GM21367 (cell line): ENCODE measurements at regions not wholly inside any gene's neighbourhood (a gene's known extent, or its start where the extent isn't known, plus 50 kb on each side); places are given as distances from the start of the nearest gene placed in this dataset.
"Not testable (repeated sequence)": the region's sequence is repeated elsewhere in the genome, so short reads cannot be mapped to it uniquely, and the experiment has no call there.

ENCODE experiments used
- ATAC-seq: cut with Tn5 transposase; IDR thresholded peaks from one replicate; pipeline ENCODE4 v1.9.1; 2021; ENCODE audit not compliant: unreplicated experiment

DNA sequence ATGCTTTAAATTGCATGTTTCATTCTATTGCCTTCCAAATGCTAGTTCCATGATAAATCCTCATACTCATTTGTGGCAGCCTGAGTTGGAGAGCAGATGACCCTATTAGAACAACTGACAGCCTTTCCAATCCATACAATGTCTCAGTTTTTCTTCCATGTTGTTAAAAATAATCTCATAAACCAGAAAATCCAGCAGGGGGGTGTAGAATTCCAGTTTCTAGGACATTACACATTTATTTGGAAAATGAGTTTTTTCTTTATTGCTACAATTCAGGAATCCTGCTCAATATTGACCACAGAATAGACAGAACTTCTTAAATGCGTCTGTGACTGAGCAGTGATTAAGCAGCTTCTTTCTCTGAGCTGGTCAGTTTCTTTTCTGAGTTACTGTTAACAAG, 174.2 kb upstream of the ATP10A start:
- no peak for ATAC-seq

DNA sequence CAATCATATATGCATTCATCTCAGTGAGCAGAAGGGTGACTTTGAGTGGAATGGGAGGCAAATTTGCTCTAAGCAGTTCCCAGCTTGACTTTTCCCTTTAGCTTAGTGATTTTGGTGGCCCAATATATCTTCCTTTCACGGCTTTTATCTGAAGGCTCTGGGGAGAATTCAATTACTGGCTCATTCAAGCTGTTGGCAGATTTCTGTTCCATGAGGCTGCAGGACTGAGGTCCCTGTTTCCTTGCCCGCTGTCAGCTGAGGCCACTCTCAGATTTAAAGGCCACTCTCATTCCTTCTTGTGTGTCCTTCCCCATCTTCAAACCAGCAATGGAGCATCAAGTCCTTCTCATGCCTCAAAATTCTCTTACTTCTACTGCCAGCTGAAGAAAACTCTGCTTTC, 170.4 kb upstream of the ATP10A start:
- ATAC-seq, result no peak

DNA sequence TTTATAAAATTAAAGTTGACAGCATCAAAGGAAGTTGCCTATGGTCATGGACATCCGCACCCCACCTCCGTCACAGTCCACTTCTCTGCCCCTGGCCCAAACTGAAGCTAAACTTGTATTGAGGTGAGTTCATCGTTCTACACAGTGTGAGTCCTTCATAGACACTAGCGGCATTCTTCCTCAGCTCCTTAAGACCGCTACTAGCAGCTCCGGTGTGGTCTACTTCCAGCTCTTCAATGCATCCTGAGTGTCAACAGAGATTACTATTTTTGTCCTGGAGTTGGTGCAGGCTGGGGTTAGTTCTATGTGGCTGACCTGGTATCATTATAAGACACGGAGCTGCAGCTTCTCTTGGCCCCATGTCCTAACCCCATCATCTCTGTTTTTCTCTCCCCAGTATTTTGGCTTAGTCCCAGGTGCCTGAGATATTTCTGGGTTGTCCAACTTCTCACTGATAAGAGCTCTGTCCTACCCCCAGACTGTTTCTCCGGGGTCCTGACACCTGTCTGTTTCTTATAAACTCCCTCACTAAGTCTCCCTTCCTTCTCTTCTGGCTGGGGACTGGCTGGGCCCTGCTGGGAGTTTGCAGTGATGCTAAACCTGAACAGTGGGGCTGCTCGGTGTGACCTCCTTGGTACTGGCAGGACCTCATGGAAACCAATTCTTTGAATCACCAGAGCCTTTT, 169.2 kb upstream of the ATP10A start:
- ATAC-seq, result no peak

DNA sequence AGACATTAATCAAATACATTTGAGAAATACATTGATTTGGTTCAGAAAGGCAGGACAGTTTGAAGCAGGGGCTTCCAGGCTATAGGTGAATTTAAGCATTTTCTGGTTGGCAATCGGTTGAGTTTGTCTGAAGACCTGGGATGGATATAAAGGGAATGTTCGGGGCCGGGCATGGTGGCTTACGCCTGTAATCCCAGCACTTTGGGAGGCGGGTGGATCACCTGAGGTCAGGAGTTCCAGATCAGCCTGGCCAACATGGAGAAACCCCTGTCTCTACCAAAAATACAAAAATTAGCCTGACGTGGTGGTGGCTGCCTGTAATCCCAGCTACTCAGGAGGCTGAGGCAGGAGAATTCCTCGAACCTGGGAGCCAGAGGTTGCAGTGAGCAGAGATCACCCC, 166.5 kb upstream of the ATP10A start:
- ATAC-seq, result not testable (repeated sequence)

DNA sequence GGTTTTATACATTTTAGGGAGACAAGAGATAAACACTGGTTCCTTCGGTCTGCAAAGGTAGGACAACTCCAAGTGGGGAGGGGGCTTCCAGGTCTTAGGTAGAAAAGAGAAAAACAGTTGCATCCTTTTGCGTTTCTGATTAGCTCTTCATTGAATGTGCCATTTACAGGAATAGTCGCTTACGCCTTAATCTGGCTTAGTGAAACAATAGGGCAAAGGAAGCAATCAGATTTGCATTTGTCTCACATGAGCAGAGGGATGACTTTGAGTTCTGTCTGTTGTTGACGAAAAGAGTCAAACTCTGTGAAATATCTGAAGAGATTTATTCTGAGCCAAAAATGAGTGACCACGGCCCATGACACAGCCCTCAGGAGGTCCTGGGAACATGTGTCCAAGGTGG, 166.0 kb upstream of the ATP10A start:
- no peak for ATAC-seq

DNA sequence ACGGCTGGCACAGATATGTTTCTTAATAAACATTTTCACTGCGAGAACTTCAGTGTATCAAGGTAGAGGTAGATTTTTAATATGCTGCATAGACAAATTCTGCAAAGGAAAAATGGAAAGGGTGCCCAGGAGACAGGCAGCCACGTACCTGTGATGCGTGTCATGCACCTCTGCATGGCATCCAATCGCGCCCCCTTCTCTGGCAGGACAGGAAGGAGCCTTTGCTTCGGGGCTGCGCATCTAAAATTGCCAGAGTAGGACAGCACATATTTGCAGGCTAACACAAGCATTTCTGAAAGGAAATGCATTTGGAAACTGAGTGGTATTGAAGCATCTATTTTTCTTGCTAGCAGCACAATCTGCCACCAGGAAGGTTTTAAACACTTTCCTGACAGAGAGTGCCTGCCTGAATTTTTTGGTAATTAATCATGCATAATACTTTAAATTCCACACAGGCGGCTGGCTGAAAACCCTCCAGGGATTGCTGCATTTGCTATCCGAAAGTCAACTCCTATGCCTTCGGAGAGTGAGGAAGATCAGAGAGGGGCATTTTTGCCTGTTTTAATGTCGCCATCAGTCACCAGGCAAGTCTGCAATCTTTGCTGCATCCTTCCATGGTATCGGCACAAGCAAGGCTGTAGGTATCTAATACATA, 165.1 kb upstream of the ATP10A start:
- no peak for ATAC-seq

DNA sequence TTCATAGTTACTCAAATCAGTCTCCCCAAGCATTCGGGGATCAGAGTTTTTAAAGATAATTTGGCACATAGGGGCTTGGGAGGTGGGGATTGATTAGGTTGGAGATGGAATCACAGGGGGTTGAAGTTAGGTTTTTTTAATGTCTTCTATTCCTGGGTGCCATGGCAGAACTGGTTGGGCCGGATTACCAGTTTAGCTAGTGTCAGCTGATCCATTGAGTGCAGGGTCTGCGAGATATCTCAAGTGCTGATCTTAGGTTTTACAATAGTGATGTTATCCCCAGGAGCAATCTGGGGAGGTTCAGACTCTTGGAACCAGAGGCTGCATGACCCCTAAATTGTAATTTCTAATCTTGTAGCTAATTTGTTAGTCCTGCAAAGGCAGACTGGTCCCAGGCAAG, 163.5 kb upstream of the ATP10A start:
- ATAC-seq, result not testable (repeated sequence)

DNA sequence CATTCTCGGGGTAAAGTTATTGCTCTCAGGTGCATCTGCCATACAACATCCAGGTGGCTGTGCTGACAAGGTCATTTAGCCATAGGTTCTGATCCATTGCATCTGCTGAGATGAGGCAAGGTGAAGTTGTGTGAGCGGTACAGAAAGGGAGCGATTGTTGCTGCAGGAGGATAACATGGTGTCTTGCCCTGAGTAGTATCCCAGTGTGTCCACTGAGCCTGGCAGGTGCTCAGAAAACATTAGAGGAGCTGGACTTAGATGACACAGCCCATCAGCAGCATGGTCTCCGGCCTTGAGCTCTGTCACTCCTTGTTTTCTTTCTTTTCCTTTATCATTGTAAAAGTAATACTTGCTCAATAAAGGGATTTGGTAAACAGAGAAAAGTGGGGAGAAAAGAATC, 161.1 kb upstream of the ATP10A start:
- no peak for ATAC-seq

DNA sequence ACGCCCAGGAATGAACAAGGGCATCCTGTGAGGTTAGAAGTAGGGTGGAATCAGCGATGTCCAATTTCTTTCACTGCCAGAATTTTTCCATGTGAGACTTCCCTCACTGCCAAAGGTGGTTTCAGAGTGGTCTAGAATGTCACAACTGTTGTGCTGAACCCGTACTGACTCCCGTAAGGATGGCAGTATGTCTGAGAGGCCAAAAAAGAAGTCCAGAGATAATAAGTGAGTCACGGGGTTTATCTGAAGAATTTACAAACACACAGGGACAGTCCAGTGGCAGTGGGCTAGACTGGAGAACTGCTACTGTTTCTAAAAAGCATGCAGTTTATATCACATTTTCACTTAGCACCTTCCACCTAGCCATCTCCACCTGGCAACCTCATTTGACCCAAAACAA, 160.6 kb upstream of the ATP10A start:
- no peak for ATAC-seq

DNA sequence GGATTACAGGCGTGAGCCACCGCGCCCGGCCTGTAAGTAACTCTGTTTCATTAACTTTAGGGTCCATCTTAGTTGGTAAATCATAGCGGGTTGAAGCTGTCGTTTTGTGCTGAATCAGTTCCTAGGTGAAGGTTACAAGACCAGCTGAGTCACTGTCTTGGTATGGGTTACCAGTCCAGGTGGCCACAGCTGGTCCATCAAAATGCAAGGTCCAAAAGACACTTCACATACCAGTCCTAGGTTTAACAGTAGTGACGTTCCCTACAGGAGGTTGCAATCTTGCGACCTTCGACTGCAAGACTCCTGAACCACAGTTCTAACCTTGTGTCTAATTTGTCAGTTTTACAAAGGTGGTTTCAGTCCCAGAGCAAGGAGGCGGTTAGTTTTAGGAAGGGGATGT, 160.1 kb upstream of the ATP10A start:
- ATAC-seq, result no peak

DNA sequence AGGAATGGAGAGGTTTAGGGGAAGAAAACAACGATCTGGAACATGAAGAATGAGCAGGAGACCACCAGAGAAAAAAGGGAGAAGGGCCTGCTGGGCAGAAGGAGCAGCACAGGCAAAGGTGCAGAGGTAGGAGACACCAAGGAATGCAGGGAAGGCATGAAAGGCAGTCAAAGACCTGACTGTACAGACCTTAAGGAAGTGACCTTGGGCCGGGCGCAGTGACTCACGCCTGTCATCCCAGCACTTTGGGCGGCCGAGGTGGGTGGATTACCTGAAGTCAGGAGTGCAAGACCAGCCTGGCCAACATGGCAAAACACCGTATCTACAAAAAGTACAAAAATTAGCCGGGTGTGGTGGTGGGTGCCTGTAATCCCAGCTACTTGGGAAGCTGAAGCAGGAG, 157.7 kb upstream of the ATP10A start:
- ATAC-seq, result no peak

DNA sequence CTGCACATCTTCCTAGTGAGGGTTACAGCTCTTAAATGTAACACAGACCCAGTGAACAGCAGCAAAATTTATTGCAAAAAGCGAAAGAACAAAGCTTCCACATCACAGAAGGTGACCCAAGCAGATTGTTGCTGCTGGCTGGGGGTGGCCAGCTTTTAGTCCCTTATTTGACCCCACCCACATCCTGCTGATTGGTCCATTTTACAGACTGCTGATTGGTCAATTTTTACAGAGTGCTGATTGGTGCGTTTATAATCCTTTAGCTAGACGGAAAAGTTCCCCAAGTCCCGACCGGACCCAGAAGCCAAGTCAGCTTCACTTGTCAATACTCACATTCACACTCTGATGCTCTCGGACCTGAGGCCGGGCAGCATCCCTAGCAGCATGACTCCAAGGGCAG, 154.5 kb upstream of the ATP10A start:
- no peak for ATAC-seq

DNA sequence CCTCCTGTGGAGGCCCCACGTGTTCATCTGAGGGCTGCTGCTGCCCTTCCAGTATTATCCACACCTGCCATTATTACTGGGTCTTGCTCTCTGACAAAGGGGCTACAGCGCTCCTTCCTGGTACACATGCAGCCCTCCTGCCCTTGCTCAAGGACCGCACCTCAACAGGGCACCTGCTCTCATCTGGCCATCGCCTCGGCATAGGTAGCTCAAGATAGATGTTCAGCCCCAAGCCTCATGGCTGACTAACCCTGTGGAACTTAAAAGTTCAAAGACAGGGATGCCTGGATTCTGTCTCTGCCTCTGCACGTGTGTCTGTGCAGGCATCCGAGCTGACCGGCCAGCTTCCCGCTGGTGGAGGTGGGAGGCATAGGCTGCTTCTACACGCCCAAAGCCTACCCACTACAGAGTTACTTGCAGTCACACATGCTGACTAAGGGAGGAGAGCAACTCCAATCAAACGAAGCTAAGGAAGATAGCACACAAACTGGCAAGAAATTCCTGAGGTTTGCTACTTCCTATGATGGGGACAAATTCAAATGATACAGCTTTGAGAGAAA, 152.5 kb upstream of the ATP10A start:
- no peak for ATAC-seq

DNA sequence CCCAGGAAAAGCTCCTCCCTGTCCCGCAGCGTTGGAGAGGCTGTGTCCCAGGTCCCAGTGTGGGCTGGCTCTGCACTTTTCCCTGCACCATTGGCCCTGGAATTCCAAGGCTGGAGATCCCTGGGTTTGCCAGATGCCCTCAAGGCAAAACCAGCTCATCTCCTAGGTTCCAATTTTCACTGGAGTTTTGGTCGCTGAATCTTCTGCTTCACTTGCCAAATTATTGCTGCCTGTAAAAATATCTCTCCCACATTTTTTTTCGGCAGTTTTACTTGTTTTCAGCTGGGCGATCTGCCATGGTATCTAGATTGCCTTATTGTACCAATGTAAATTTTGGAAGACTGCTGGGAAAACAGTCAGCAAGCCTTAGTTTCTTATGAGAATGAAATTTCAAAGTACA, 150.9 kb upstream of the ATP10A start:
- ATAC-seq, result no peak

DNA sequence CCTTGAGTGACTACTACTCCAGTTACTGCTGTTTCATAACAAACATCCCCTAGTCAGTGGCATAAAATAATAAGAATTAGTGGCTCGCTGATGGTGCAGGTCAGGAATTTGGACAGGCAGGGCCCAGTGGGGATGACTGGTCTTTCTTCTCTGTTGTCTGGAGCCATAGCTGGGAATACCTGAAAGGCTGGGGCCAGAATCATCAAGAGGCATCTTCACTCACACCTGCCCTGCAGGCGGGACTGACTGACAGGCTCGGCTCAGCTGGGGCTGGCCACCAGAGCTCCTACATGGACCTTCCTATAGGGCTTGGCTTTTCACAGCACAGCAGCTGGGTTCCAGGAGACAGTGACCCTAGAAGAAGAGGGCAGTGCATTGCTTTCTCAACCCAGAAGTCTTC, 148.8 kb upstream of the ATP10A start:
- no peak for ATAC-seq

DNA sequence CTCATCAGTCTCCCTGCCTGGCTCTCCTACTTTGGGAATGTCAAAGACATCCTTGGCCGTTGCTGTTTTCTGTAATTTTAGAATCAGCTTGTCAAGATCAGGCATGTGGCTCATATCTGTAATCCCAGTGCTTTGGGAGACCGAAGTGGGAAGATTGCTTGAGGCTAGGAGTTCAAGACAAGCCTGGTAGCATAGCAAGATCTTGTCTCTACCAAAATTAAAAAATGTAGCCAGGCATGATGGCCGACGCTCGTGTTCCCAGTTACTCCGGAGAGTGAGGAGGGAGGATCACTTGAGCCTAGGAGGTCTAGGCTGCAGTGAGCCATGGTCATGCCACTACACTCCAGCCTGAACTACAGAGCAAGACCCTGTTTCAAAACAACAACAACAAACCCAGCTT, 144.0 kb upstream of the ATP10A start:
- ATAC-seq, result no peak

DNA sequence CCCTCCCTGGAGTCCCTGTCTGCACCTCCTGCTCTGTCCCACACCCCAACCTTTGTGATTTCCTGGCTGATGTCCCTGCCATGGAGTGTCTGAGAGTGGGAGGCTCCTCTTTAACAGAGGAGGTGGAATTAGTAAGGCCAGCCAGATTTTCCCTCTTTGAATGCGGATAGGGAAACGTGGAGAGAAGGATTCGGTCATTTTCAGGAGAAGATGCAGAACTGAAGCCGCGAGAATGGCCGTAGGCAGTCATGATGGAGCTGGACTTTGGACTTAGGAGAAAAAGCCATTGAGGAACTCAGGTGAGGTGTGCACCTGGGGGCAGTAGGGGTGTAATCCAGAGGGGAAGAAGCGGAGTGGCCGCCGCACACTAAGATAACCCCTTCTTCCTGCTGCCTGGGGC, 138.1 kb upstream of the ATP10A start:
- no peak for ATAC-seq

DNA sequence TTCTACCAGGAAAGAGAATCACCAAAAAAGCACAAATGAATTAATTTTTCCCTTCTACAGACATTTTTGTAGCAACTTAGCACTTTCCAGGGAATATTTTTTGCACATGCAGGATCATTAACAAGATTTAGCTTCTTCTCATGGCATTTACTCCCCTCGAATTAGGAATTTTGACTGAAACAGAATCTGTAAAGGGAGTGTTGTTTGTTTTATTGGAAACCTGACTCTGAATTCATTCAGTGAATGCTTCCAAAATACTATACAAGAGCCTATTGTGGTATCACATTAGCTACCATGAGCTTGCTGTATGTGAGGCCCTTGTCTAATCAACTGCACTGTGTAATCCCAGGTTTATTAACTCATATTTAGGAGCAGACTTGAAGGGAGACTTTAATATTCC, 130.4 kb upstream of the ATP10A start:
- no peak for ATAC-seq

DNA sequence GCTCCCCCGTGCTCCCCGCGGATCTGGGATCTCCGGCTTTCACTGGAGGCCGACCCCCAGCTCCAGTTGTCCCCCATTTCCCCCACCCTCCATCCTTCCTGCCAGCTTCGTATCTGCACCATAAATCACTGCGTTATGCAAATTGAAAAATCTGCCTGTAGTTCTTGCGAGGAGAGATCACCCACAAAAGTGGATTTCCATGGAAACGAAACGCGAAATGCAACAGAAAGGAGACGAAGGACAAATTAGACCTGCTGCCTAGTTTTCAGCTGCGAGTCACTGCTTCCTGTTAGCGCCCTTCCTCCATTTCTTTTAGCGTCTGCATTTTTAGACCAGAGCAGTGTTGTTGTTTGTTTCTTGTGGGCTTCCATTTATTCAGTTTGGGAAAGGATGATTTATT, 127.1 kb upstream of the ATP10A start:
- ATAC-seq, result no peak

DNA sequence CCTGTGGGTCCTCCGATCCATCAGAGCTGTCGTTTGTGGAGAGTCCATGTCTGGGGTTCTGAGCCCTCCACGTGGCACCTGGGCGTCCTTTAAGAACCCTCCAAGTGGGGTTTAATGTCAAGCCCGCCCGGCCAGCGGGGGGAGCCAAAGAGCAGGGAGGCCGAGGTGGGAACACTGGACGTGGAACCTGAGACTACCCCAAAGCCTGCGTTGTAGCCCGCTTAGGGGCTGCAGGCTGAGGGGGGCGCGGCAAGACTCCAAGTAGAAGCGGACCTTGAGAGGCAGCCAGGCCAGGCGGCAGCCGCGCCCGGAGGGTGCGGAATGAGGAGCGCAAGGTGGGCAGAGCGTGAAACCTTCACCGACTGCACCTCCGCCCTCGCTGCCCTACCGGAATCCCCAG, 126.2 kb upstream of the ATP10A start:
- ATAC-seq, result no peak

DNA sequence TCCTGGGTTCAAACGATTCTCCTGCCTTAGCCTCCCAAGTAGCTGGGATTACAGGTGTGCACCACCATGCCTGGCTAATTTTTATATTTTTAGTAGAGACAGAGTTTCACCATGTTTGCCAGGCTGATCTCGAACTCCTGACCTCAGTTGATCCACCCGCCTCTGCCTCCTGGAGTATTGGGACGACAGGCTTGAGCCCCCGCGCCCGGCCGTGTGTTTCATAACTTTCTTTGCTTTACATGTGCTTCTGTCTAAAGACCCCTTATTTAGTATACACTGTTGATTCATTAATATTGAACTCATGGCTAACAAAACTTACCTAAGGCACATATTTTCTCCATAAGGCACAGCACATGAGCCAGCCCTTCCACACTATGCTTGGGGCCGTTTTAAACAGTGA, 125.6 kb upstream of the ATP10A start:
- not testable (repeated sequence) for ATAC-seq

DNA sequence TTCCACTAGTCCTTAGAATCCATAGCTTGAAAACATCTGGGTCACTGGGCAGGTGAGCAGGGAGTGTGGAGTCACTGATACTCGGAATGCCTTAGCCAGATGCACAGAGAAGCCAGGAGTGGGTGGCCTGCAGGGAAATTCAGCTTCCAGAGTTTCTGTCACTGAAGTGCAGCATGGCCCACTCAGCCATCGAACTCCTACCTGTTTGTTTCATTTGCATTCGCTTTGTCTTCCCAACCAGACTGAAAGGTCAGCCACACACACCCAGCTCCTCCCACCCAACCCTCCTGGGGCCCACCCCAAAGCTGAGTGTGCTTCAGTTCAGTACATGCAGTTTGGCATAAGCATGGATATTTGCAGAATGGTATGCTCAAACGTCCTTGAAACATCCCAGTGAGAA, 124.5 kb upstream of the ATP10A start:
- no peak for ATAC-seq

DNA sequence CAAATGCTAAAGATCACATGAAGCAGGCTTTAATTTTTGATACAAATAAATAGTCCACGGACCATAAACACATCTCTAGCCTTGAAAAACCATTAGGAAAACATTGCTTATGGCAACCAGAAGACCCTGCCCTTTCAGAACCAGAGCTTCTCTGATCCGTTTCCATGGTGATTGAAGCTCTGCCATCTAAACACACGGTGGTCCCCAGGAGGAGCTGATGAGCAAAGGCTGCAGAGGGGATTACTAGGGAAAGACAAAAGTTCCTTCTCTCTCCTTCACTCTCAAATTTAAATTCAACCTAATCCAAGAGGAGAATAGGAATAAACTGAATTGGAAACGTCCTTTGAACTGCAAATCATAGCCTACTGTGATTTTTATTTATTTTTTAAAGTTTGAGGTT, 122.0 kb upstream of the ATP10A start:
- no peak for ATAC-seq
